ENCODE measurements at regions not wholly inside any gene's neighbourhood (a gene's known extent, or its start where the extent isn't known, plus 50 kb on each side); places are given as distances from the start of the nearest gene placed in this dataset.

- TF ChIP-seq CTCF (IDR thresholded peaks at IDR 0.05; ENCODE audit: insufficient read depth, low read depth, low read length), result no peak
- no peak for TF ChIP-seq EZH2 (IDR thresholded peaks at IDR 0.05; ENCODE audit: insufficient read depth, low read length)
These were observed 60.1 kb upstream of the BMP2 start for GRCh38 chr20:6707321-6707831.

All from astrocyte (in vitro differentiated cells and primary cell).